Choroid plexus epithelial cell (primary cell): ENCODE measurements at regions not wholly inside any gene's neighbourhood (a gene's known extent, or its start where the extent isn't known, plus 50 kb on each side); places are given as distances from the start of the nearest gene placed in this dataset.

ENCODE experiments used
- DNase-seq: peaks from one replicate; pipeline ENCODE4 v3.0.0-alpha.2; 2010; ENCODE audit warnings: low read depth
- H3K4me3 ChIP-seq: 2 replicates; pipeline ENCODE4 v1.5.1; 2011; ENCODE audit warnings: low read depth, mild to moderate bottlenecking, control low read depth, low read length, moderate library complexity
- TF ChIP-seq, protein P1 (sequence below): conservative IDR thresholded peaks from 2 replicates; pipeline ENCODE4 v1.5.1; 2011; ENCODE audit warnings: low read depth, mild to moderate bottlenecking, control low read depth, inconsistent platforms, low read length, moderate library complexity

DNA sequence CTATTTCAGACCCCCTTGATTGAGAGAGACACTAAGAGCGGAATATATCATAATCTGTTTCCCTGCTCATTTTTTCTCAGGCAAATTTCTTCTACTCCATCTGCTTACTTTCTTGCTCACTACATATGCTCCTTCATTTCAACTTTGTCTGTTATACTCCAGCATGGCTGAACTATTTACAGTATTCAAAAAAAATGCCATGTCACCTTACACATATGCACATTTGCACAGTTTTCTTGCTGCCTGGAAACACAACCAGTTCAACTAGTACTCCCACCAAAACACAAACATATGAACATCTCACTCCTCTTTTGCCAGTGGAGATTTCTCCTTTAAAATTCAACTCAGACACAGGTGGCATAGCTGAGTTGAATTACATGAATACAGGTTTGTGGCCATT lies 1142.1 kb upstream of the CADM2 start:
- no peak overlapping the region for H3K4me3 ChIP-seq
- TF ChIP-seq, protein P1, sequence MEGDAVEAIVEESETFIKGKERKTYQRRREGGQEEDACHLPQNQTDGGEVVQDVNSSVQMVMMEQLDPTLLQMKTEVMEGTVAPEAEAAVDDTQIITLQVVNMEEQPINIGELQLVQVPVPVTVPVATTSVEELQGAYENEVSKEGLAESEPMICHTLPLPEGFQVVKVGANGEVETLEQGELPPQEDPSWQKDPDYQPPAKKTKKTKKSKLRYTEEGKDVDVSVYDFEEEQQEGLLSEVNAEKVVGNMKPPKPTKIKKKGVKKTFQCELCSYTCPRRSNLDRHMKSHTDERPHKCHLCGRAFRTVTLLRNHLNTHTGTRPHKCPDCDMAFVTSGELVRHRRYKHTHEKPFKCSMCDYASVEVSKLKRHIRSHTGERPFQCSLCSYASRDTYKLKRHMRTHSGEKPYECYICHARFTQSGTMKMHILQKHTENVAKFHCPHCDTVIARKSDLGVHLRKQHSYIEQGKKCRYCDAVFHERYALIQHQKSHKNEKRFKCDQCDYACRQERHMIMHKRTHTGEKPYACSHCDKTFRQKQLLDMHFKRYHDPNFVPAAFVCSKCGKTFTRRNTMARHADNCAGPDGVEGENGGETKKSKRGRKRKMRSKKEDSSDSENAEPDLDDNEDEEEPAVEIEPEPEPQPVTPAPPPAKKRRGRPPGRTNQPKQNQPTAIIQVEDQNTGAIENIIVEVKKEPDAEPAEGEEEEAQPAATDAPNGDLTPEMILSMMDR, result no peak
- DNase-seq, result no peak

DNA sequence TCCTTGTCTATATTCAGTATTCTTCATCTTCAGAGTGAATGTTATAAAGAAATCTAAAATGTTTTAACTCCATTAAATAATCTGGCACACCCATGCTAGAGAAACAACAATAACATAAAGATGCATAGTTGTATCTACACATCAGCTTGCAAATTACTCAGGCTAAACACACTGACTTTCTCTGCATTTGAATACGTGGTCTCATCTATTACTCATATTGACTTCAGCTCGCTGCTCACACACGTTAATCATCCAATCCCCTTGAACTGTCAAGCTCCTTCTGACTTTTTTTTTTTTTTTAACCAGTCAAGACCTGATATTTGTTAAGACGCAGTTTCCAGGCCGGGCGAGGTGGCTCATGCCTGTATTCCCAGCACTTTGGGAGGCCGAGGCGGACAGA lies 1137.3 kb upstream of the CADM2 start:
- no peak overlapping the region for H3K4me3 ChIP-seq

DNA sequence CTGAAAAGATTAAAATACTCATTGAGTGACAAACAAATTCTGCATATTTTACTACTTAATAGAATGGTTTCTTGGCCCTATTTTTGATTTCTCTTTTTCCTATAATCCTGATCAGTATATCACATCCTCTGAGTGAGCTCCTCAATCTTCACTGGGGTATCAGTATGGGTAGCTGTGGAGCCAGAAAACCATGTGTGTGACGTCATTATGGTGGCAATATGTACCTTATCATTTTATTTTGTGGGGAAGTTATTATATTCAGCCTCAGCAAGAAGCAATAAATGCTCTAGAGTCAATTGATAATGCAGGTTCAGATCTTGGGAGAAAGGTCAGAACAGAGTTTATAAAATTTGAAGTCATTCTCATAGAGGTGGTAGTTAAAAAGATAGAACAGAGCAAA lies 1135.7 kb upstream of the CADM2 start:
- no peak overlapping the region for H3K4me3 ChIP-seq
- no peak for DNase-seq
- TF ChIP-seq, protein P1, result no peak

More for the DNA sequence above, 1137.3 kb upstream of the CADM2 start:
- TF ChIP-seq, protein P1, result no peak
- DNase-seq, result no peak

- TF ChIP-seq, protein P1, result no peak
- no peak overlapping the region for H3K4me3 ChIP-seq
- no peak for DNase-seq
Measured at GRCh38 chr3:83835040-83835439, 1123.7 kb upstream of the CADM2 start.

DNA sequence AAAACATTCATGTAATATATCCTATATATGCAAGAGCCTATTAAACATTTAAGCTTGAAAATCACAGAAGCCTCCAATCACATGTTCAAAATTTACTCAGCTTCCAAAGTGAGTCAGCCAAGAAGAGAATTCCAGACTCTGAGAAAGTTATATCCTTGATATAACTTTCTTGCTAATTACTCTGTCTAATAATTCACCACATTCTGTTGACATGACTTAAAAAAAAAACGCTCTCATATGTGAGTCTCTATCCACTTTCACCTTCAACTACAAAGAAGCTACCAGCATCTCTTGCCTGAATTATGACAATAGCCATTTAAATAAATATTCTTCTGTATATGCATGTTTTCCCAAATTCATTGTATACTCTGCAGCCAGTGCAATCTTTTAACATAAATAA lies 1116.3 kb upstream of the CADM2 start:
- no peak overlapping the region for H3K4me3 ChIP-seq
- no peak for DNase-seq
- TF ChIP-seq, protein P1, result no peak

- H3K4me3 ChIP-seq, result no peak overlapping the region
- peak; percentile 19 for DNase-seq
- TF ChIP-seq, protein P1, result no peak
Measured at GRCh38 chr3:83843716-83844115, 1115.1 kb upstream of the CADM2 start.

DNA sequence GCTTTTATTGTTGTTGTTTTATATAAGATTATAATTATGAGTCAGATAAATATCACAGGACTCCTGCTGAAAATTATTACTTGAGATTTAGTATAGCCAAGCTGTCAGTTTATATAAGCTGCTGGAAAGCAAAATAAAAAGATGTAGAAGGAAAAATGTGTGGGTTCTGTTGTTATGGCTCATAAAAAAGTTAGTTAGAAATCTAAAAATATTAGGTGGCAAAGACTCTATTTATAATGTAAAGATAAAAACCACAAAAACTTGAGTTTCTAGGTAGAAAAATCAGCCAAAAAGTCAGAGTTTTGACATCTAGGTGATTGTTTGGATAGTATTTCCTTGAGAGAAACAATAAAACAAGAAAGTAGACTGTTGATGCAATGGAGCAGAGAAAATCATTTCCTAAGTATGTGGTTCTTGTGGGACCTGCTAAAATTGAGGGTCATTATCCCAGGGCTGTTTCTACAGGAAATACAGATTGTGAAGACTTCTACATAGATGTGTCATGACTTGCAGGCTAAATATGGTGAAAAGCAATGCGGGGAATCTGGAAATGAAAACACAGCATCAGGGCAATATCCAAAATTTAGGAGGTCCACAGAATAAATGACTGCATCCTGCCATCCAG lies 1109.6 kb upstream of the CADM2 start:
- no peak overlapping the region for H3K4me3 ChIP-seq
- TF ChIP-seq, protein P1, result no peak
- peak; percentile 34 for DNase-seq
